ENCODE measurements at regions not wholly inside any gene's neighbourhood (a gene's known extent, or its start where the extent isn't known, plus 50 kb on each side); places are given as distances from the start of the nearest gene placed in this dataset.

- TF ChIP-seq, protein P1, sequence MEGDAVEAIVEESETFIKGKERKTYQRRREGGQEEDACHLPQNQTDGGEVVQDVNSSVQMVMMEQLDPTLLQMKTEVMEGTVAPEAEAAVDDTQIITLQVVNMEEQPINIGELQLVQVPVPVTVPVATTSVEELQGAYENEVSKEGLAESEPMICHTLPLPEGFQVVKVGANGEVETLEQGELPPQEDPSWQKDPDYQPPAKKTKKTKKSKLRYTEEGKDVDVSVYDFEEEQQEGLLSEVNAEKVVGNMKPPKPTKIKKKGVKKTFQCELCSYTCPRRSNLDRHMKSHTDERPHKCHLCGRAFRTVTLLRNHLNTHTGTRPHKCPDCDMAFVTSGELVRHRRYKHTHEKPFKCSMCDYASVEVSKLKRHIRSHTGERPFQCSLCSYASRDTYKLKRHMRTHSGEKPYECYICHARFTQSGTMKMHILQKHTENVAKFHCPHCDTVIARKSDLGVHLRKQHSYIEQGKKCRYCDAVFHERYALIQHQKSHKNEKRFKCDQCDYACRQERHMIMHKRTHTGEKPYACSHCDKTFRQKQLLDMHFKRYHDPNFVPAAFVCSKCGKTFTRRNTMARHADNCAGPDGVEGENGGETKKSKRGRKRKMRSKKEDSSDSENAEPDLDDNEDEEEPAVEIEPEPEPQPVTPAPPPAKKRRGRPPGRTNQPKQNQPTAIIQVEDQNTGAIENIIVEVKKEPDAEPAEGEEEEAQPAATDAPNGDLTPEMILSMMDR (IDR thresholded peaks at IDR 0.05), result no peak
- TF ChIP-seq POLR2AphosphoS5 (IDR thresholded peaks at IDR 0.05; ENCODE audit: low read depth, low read length), result no peak
- no peak for TF ChIP-seq SIN3A (IDR thresholded peaks at IDR 0.05; ENCODE audit: borderline replicate concordance, insufficient read depth, low read depth, low read length)
These were observed 136.9 kb upstream of the DYNLRB2 start for GRCh38 chr16:80403894-80404293.
